ENCODE measurements at regions not wholly inside any gene's neighbourhood (a gene's known extent, or its start where the extent isn't known, plus 50 kb on each side); places are given as distances from the start of the nearest gene placed in this dataset.

DNA sequence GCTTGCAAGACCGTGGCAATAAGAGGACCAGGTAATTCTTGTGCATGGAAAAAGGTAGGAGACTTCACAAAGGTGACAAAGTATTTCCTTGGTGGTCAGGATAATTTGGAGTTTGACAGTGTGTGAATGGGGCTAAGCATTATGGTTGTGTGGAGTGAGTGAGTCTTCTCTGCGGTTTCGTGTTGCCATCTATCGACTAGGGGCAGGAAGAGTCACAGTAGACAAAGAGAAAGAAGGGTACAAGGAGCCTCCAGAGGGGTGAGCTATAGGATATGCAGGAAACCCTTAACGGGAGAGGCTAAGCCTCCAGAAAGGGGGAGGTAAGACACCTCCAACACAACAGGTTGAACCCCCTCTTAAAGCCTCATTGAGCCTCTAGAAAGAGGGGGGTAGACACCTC, 64.0 kb upstream of the RANBP6 start:
- TF ChIP-seq, protein P1, sequence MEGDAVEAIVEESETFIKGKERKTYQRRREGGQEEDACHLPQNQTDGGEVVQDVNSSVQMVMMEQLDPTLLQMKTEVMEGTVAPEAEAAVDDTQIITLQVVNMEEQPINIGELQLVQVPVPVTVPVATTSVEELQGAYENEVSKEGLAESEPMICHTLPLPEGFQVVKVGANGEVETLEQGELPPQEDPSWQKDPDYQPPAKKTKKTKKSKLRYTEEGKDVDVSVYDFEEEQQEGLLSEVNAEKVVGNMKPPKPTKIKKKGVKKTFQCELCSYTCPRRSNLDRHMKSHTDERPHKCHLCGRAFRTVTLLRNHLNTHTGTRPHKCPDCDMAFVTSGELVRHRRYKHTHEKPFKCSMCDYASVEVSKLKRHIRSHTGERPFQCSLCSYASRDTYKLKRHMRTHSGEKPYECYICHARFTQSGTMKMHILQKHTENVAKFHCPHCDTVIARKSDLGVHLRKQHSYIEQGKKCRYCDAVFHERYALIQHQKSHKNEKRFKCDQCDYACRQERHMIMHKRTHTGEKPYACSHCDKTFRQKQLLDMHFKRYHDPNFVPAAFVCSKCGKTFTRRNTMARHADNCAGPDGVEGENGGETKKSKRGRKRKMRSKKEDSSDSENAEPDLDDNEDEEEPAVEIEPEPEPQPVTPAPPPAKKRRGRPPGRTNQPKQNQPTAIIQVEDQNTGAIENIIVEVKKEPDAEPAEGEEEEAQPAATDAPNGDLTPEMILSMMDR (IDR thresholded peaks at IDR 0.05) = no peak
- TF ChIP-seq EZH2 (IDR thresholded peaks at IDR 0.05; ENCODE audit: borderline replicate concordance, insufficient read depth, low read depth, low read length, poor library complexity, severe bottlenecking) = no peak

All from B cell (primary cell).